Skeletal muscle satellite cell (primary cell): ENCODE measurements at regions not wholly inside any gene's neighbourhood (a gene's known extent, or its start where the extent isn't known, plus 50 kb on each side); places are given as distances from the start of the nearest gene placed in this dataset.
"Not testable (repeated sequence)": the region's sequence is repeated elsewhere in the genome, so short reads cannot be mapped to it uniquely, and the experiment has no call there.

Experiments
- H3K27me3 ChIP-seq: 2 replicates; pipeline ENCODE4 v1.7.0; 2013; ENCODE audit warnings: low read length; ENCODE audit not compliant: control insufficient read depth, insufficient read depth
- H3K36me3 ChIP-seq: 2 replicates; pipeline ENCODE4 v1.7.0; 2013; ENCODE audit warnings: mild to moderate bottlenecking, control low read depth, low read length; ENCODE audit not compliant: insufficient read depth
- H3K4me1 ChIP-seq: 2 replicates; pipeline ENCODE4 v1.7.0; 2013; ENCODE audit warnings: low read length; ENCODE audit not compliant: control insufficient read depth, insufficient read depth
- H3K4me2 ChIP-seq: 2 replicates; pipeline ENCODE4 v1.7.0; 2013; ENCODE audit warnings: mild to moderate bottlenecking, low read length
- H3K4me3 ChIP-seq: 2 replicates; pipeline ENCODE4 v1.7.0; 2013; ENCODE audit warnings: low read length
- H3K9ac ChIP-seq: 2 replicates; pipeline ENCODE4 v1.7.0; 2013; ENCODE audit warnings: mild to moderate bottlenecking, low read depth, low read length, moderate library complexity
- H3K9me3 ChIP-seq: replicated peaks from 2 replicates; pipeline ENCODE4 v1.7.0; 2013; ENCODE audit warnings: mild to moderate bottlenecking, control low read depth, low read length

- Histone ChIP-seq H3K9ac (no peak overlapping the region), H3K4me3 (no peak overlapping the region), H3K9me3 (no peaks in the 10 kb centered on the region), H3K4me2 (no peak overlapping the region), H3K36me3 (no peaks in the 10 kb centered on the region), H3K27me3 (no peaks in the 10 kb centered on the region), H3K4me1 (no peaks in the 10 kb centered on the region)
Measured at GRCh38 chr20:47988676-47989075, 203.4 kb upstream of the SULF2 start.

GRCh38 chr20:47985092-47985850 is 200.0 kb upstream of the SULF2 start:
- no peak overlapping the region for H3K9ac ChIP-seq
- H3K4me2 ChIP-seq, result no peak overlapping the region
- no peak overlapping the region for H3K4me3 ChIP-seq
- no peaks in the 10 kb centered on the region for H3K4me1 ChIP-seq
- H3K9me3 ChIP-seq, result no peaks in the 10 kb centered on the region
- no peaks in the 10 kb centered on the region for H3K27me3 ChIP-seq
- no peaks in the 10 kb centered on the region for H3K36me3 ChIP-seq

GRCh38 chr20:47984437-47984836 is 199.2 kb upstream of the SULF2 start:
- no peaks in the 10 kb centered on the region for H3K4me1 ChIP-seq
- no peak overlapping the region for H3K4me3 ChIP-seq
- H3K9me3 ChIP-seq, result no peaks in the 10 kb centered on the region
- H3K4me2 ChIP-seq, result no peak overlapping the region
- H3K27me3 ChIP-seq, result no peaks in the 10 kb centered on the region
- H3K9ac ChIP-seq, result no peak overlapping the region
- H3K36me3 ChIP-seq, result no peaks in the 10 kb centered on the region

GRCh38 chr20:47983642-47984041 is 198.4 kb upstream of the SULF2 start:
- not testable (repeated sequence) for H3K4me1 ChIP-seq, H3K36me3 ChIP-seq, H3K4me2 ChIP-seq, H3K4me3 ChIP-seq, H3K9me3 ChIP-seq, H3K9ac ChIP-seq, H3K27me3 ChIP-seq

- H3K9ac ChIP-seq, result no peak overlapping the region
- H3K4me3 ChIP-seq, result no peak overlapping the region
- no peaks in the 10 kb centered on the region for H3K4me1 ChIP-seq
- H3K27me3 ChIP-seq, result no peaks in the 10 kb centered on the region
- H3K9me3 ChIP-seq, result no peaks in the 10 kb centered on the region
- no peaks in the 10 kb centered on the region for H3K36me3 ChIP-seq
- no peak overlapping the region for H3K4me2 ChIP-seq
Measured at GRCh38 chr20:47982574-47983360, 197.5 kb upstream of the SULF2 start.

- H3K4me1 ChIP-seq, result no peaks in the 10 kb centered on the region
- no peak overlapping the region for H3K4me2 ChIP-seq
- no peak overlapping the region for H3K9ac ChIP-seq
- no peaks in the 10 kb centered on the region for H3K27me3 ChIP-seq
- H3K9me3 ChIP-seq, result no peaks in the 10 kb centered on the region
- H3K36me3 ChIP-seq, result no peaks in the 10 kb centered on the region
- H3K4me3 ChIP-seq, result no peak overlapping the region
Measured at GRCh38 chr20:47981222-47981621, 195.9 kb upstream of the SULF2 start.

- Histone ChIP-seq H3K27me3 (no peaks in the 10 kb centered on the region), H3K4me1 (no peaks in the 10 kb centered on the region), H3K9ac (no peak overlapping the region), H3K36me3 (no peaks in the 10 kb centered on the region), H3K9me3 (no peaks in the 10 kb centered on the region), H3K4me3 (no peak overlapping the region), H3K4me2 (no peak overlapping the region)
Measured at GRCh38 chr20:47980336-47981177, 195.3 kb upstream of the SULF2 start.

GRCh38 chr20:47979361-47980095 is 194.2 kb upstream of the SULF2 start:
- not testable (repeated sequence) for H3K4me3 ChIP-seq, H3K4me2 ChIP-seq, H3K9me3 ChIP-seq, H3K36me3 ChIP-seq, H3K4me1 ChIP-seq, H3K27me3 ChIP-seq, H3K9ac ChIP-seq

GRCh38 chr20:47978428-47979120 is 193.3 kb upstream of the SULF2 start:
- H3K27me3 ChIP-seq, H3K4me3 ChIP-seq, H3K4me1 ChIP-seq, H3K9me3 ChIP-seq, H3K36me3 ChIP-seq, H3K4me2 ChIP-seq, H3K9ac ChIP-seq: not testable (repeated sequence)

GRCh38 chr20:47977789-47978252 is 192.5 kb upstream of the SULF2 start:
- H3K27me3 ChIP-seq, H3K9ac ChIP-seq, H3K4me2 ChIP-seq, H3K36me3 ChIP-seq, H3K4me1 ChIP-seq, H3K4me3 ChIP-seq, H3K9me3 ChIP-seq: not testable (repeated sequence)
